B cell (primary cell): ENCODE measurements at regions not wholly inside any gene's neighbourhood (a gene's known extent, or its start where the extent isn't known, plus 50 kb on each side); places are given as distances from the start of the nearest gene placed in this dataset.

Source experiments
- ATAC-seq: fragments of 200-7000 bp; cut with Tn5 transposase; one replicate; pipeline ENCODE4 v1.10.0; 2021; ENCODE audit warnings: low read depth, mild to moderate bottlenecking, moderate number of reproducible peaks, moderate library complexity
- CTCF ChIA-PET: fragments of 350-600 bp; sonication (Branson Sonifier 250); formaldehyde crosslinking; loops from one replicate; lab custom pipeline; 2021; ENCODE audit warnings: antibody characterized with exemption, inconsistent platforms; lab: Charles Lee
- POLR2A ChIA-PET: fragments of 350-600 bp; sonication (Branson Sonifier 250); formaldehyde crosslinking; loops from one replicate; lab custom pipeline; 2021; ENCODE audit warnings: antibody characterized with exemption; lab: Charles Lee
- DNase-seq: peaks from one replicate; pipeline ENCODE4 v3.0.0; 2013
- H2AFZ ChIP-seq: 2 replicates; pipeline ENCODE4 v1.6.1; 2012; ENCODE audit warnings: mild to moderate bottlenecking, low read depth, low read length; ENCODE audit not compliant: insufficient read depth, poor library complexity, severe bottlenecking
- H3K27ac ChIP-seq, 2 donors: 1 replicate in 1 of 2; 2 replicates in 1 of 2; pipeline ENCODE4 v1.5.1; 2012 to 2013; ENCODE audit warnings: low read length in 2 of 2, mild to moderate bottlenecking in 2 of 2, moderate library complexity in 1 of 2
- H3K27me3 ChIP-seq, 4 experiments: fragments of 200-600 bp in 1 of 4; sonication (generic) in 1 of 4; replicated peaks in 1 of 4; 1 replicate in 2 of 4; 2 replicates in 2 of 4; pipeline versions ENCODE4 v1.6.1 to v1.7.0; 2013 to 2016; ENCODE audit warnings: low read length in 3 of 4, mild to moderate bottlenecking in 2 of 4, mixed read lengths in 1 of 4, moderate library complexity in 1 of 4; ENCODE audit not compliant: insufficient read depth in 4 of 4, control insufficient read depth in 3 of 4; ENCODE audit errors: control extremely low read depth in 1 of 4
- H3K36me3 ChIP-seq, 2 experiments: replicated peaks in 1 of 2; 1 replicate in 1 of 2; 2 replicates in 1 of 2; pipeline versions ENCODE4 v1.6.1 to v1.7.1; 2013; ENCODE audit warnings: low read length in 1 of 2; ENCODE audit not compliant: insufficient read depth in 2 of 2, control insufficient read depth in 1 of 2; ENCODE audit errors: control extremely low read depth in 1 of 2, extremely low read depth in 1 of 2
- H3K4me1 ChIP-seq, 2 donors: fragments of 200-600 bp in 1 of 2; sonication (generic) in 1 of 2; 1 replicate in 1 of 2; 2 replicates in 1 of 2; pipeline versions ENCODE4 v1.5.1 to v1.6.1; 2013 to 2017; ENCODE audit warnings: low read length in 2 of 2; ENCODE audit not compliant: control insufficient read depth in 2 of 2, insufficient read depth in 2 of 2
- H3K4me2 ChIP-seq: replicated peaks from 2 replicates; pipeline ENCODE3; 2012; ENCODE audit warnings: mild to moderate bottlenecking, low read depth, low read length; ENCODE audit not compliant: poor library complexity, severe bottlenecking
- H3K4me3 ChIP-seq, 5 experiments: fragments of 200-600 bp in 1 of 5; sonication (generic) in 1 of 5; 1 replicate in 3 of 5; 2 replicates in 2 of 5; pipeline versions ENCODE4 v1.5.1 to v1.7.0; 2011 to 2016; ENCODE audit warnings: low read length in 4 of 5, mild to moderate bottlenecking in 4 of 5, low read depth in 2 of 5, control low read depth in 1 of 5, moderate library complexity in 1 of 5; ENCODE audit not compliant: insufficient read depth in 1 of 5; ENCODE audit errors: control extremely low read depth in 1 of 5, extremely low read depth in 1 of 5
- H3K79me2 ChIP-seq: fragments of 200-600 bp; sonication (generic); one replicate; pipeline ENCODE4 v1.6.0; 2016; ENCODE audit warnings: low read length; ENCODE audit not compliant: control insufficient read depth, insufficient read depth
- H3K9ac ChIP-seq: fragments of 200-600 bp; sonication (generic); 2 replicates; pipeline ENCODE4 v1.6.1; 2017; ENCODE audit warnings: mild to moderate bottlenecking, low read length, moderate library complexity
- H3K9me3 ChIP-seq, 3 donors: one replicate each; pipeline versions ENCODE4 v1.6.1 to v1.7.1; 2013; ENCODE audit warnings: low read length in 2 of 3; ENCODE audit not compliant: control insufficient read depth in 2 of 3, insufficient read depth in 1 of 3; ENCODE audit errors: control extremely low read depth in 1 of 3
- H4K20me1 ChIP-seq: 2 replicates; pipeline ENCODE4 v1.6.0; 2012; ENCODE audit warnings: mild to moderate bottlenecking, low read length; ENCODE audit not compliant: insufficient read depth, control insufficient read depth, poor library complexity, severe bottlenecking
- H3K27ac Mint-ChIP-seq: one replicate; pipeline ENCODE4 v1.8.0; 2021; ENCODE audit warnings: mixed read lengths
- H3K27me3 Mint-ChIP-seq: one replicate; pipeline ENCODE4 v1.8.0; 2021; ENCODE audit warnings: mixed read lengths
- H3K4me1 Mint-ChIP-seq: one replicate; pipeline ENCODE4 v1.8.0; 2021; ENCODE audit warnings: mixed read lengths
- H3K4me3 Mint-ChIP-seq: one replicate; pipeline ENCODE4 v1.8.0; 2021; ENCODE audit warnings: mixed read lengths
- H3K9me3 Mint-ChIP-seq: one replicate; pipeline ENCODE4 v1.8.0; 2022; ENCODE audit warnings: mixed read lengths; ENCODE audit not compliant: insufficient read depth
- CTCF ChIP-seq: fragments of 200-600 bp; IDR thresholded peaks from one replicate; pipeline ENCODE4 v1.8.0; 2022; ENCODE audit warnings: antibody characterized with exemption, mild to moderate bottlenecking
- EZH2 ChIP-seq: IDR thresholded peaks from 2 replicates; pipeline ENCODE4 v1.6.1; 2012; ENCODE audit warnings: borderline replicate concordance, low read depth, mild to moderate bottlenecking, moderate library complexity, low read length; ENCODE audit not compliant: insufficient read depth, poor library complexity, severe bottlenecking
- WGBS: methylation state at CpG from one replicate; pipeline ENCODE4 v1.1.5; 2013; ENCODE audit warnings: missing lambda C conversion rate; ENCODE audit not compliant: insufficient coverage; 5-methylcytosine and 5-hydroxymethylcytosine counted together
- intact Hi-C: fragments of 100-400 bp; cut with micrococcal nuclease; formaldehyde crosslinking; loops from one replicate; pipeline ENCODE4 v1.10.0; 2022

GRCh38 chr11:11075515-11076171 is 217.8 kb upstream of the ZBED5 start:
- H3K27ac Mint-ChIP-seq = no peak overlapping the region
- H3K4me3 Mint-ChIP-seq = no peak overlapping the region
- Histone ChIP-seq H3K27me3 (peaks cover 0 to 4% (median 0%) of the 10 kb centered on the region in 4 experiments), H3K4me3 (no peak overlapping the region), H2AFZ (no peak overlapping the region), H3K9me3 (no peaks in the 10 kb centered on the region), H4K20me1 (no peaks in the 10 kb centered on the region), H3K36me3 (no peaks in the 10 kb centered on the region), H3K27ac (no peak overlapping the region), H3K4me1 (no peaks in the 10 kb centered on the region), H3K4me2 (no peak overlapping the region), H3K9ac (no peak overlapping the region), H3K79me2 (no peaks in the 10 kb centered on the region)
- no peaks in the 10 kb centered on the region for H3K4me1 Mint-ChIP-seq
- TF ChIP-seq EZH2 = no peak
- no peak for TF ChIP-seq CTCF
- H3K27me3 Mint-ChIP-seq = peaks cover 26% of the 10 kb centered on the region
- intact Hi-C loops = no loop called here
- ATAC-seq (no peak), DNase-seq (no peak)
- 60% methylated on average over 2 of the region's 6 CpGs for WGBS
- H3K9me3 Mint-ChIP-seq = no peaks in the 10 kb centered on the region
- POLR2A ChIA-PET = no interaction called here
- CTCF ChIA-PET = interaction anchor here (1.3 kb wide), 1 partner anchor 48 kb away, joined by 3 read pairs; no protein-coding TSS in a partner anchor

GRCh38 chr11:11074686-11075335 is 217.0 kb upstream of the ZBED5 start:
- no peak overlapping the region for H3K4me2 ChIP-seq
- no peak overlapping the region for H3K9ac ChIP-seq
- no peaks in the 10 kb centered on the region for H3K79me2 ChIP-seq
- Mint-ChIP-seq H3K27me3 (peaks cover 19% of the 10 kb centered on the region), H3K4me3 (no peak overlapping the region), H3K4me1 (no peaks in the 10 kb centered on the region), H3K27ac (no peak overlapping the region), H3K9me3 (no peaks in the 10 kb centered on the region)
- no peaks in the 10 kb centered on the region for H4K20me1 ChIP-seq
- POLR2A ChIA-PET = no interaction called here
- no peaks in the 10 kb centered on the region for H3K36me3 ChIP-seq
- no peak overlapping the region for H3K4me3 ChIP-seq
- no peak for DNase-seq
- H3K27ac ChIP-seq = no peak overlapping the region
- CTCF ChIA-PET = interaction anchor here (1.3 kb wide), 1 partner anchor 47 kb away, joined by 3 read pairs; no protein-coding TSS in a partner anchor
- 88% methylated on average over 8 of the region's 11 CpGs for WGBS
- no peaks in the 10 kb centered on the region for H3K9me3 ChIP-seq
- H3K27me3 ChIP-seq = peaks cover 0 to 4% (median 0%) of the 10 kb centered on the region in 4 experiments
- TF ChIP-seq CTCF = no peak
- TF ChIP-seq EZH2 = no peak
- ATAC-seq = no peak
- H3K4me1 ChIP-seq = no peaks in the 10 kb centered on the region
- H2AFZ ChIP-seq = no peak overlapping the region
- intact Hi-C loops = no loop called here
